ENCODE measurements at regions not wholly inside any gene's neighbourhood (a gene's known extent, or its start where the extent isn't known, plus 50 kb on each side); places are given as distances from the start of the nearest gene placed in this dataset.

GRCh38 chr18:25423267-25423666, 71.3 kb upstream of the ZNF521 start:
- intact Hi-C loops (cut with DNase I; ENCODE audit: low total_unique reads) = no loop called here

GRCh38 chr18:25422230-25422629, 70.3 kb upstream of the ZNF521 start:
- intact Hi-C loops (cut with DNase I; ENCODE audit: low total_unique reads) = no loop called here
- TF ChIP-seq POLR2A (IDR thresholded peaks at IDR 0.05) (no peak), CTCF (IDR thresholded peaks at IDR 0.05) (no peak)
- H3K4me3 ChIP-seq = no peak overlapping the region
- no peaks in the 10 kb centered on the region for H3K9me3 ChIP-seq
- WGBS, 2 donors = 61 to 82% methylated on average over 1 of the region's 1 CpG
- H3K4me1 ChIP-seq = no peaks in the 10 kb centered on the region
- no peaks in the 10 kb centered on the region for H3K36me3 ChIP-seq (ENCODE audit: low read depth, missing control alignments)
- H3K27ac ChIP-seq = no peak overlapping the region
- no peak for DNase-seq
- H3K27me3 ChIP-seq = no peaks in the 10 kb centered on the region

More at GRCh38 chr18:25423267-25423666, 71.3 kb upstream of the ZNF521 start:
- Histone ChIP-seq H3K36me3 (ENCODE audit: low read depth, missing control alignments) (no peaks in the 10 kb centered on the region), H3K9me3 (no peaks in the 10 kb centered on the region), H3K4me1 (no peaks in the 10 kb centered on the region), H3K27ac (no peak overlapping the region), H3K4me3 (no peak overlapping the region), H3K27me3 (no peaks in the 10 kb centered on the region)
- DNase-seq = no peak
- WGBS, 2 donors = 59 to 61% methylated on average over 2 of the region's 2 CpGs
- TF ChIP-seq CTCF (IDR thresholded peaks at IDR 0.05) (no peak), POLR2A (IDR thresholded peaks at IDR 0.05) (no peak)

DNA sequence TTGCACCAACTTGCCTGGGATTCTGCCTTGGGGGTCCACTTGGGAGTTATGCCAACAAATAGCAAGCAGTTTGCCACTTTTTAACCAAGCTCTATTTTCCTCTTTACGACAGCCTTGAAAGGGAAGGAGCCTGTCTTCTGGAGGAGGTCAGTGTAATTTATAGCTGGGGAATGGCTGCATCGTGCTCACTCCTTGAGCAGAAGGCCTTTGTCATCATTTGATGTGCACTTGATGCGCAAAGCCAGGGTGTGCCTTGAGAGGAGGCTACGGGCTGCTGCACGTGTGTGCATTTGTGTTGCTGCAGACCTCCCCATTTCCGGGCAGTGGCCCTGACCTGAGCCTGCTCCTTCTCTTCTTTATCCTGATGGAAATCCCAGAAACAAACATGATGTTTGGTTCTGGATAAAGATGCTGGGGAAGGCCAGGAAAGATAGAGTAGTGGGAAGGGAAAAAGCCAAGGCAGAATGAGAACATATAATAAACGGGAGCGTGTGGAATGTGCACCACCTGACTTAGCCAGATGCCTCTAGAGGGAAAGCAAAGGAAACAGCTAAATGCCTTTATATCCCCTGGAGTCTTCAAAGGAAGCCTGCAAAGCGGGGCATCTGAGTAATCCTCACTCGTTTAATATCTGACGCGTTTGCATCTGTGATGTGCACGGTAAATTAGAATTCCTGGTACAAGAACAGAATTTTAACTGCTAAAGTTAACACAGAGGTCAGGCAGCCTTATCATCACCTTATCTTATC, 68.3 kb upstream of the ZNF521 start:
- no peaks in the 10 kb centered on the region for H3K27me3 ChIP-seq
- no peaks in the 10 kb centered on the region for H3K36me3 ChIP-seq (ENCODE audit: low read depth, missing control alignments)
- no peaks in the 10 kb centered on the region for H3K9me3 ChIP-seq
- no peaks in the 10 kb centered on the region for H3K4me1 ChIP-seq
- intact Hi-C loops (cut with DNase I; ENCODE audit: low total_unique reads) = no loop called here
- 38 to 46% methylated on average over 12 to 13 of the region's 13 CpGs for WGBS, 2 donors
- no peak overlapping the region for H3K27ac ChIP-seq
- TF ChIP-seq POLR2A (IDR thresholded peaks at IDR 0.05) (no peak), CTCF (IDR thresholded peaks at IDR 0.05) (no peak)
- no peak for DNase-seq
- no peak overlapping the region for H3K4me3 ChIP-seq

GRCh38 chr18:25416374-25416773, 64.4 kb upstream of the ZNF521 start:
- intact Hi-C loops (cut with DNase I; ENCODE audit: low total_unique reads) = no loop called here
- no peak overlapping the region for H3K4me3 ChIP-seq
- WGBS, 2 donors = 76 to 78% methylated on average over 3 of the region's 3 CpGs
- TF ChIP-seq CTCF (IDR thresholded peaks at IDR 0.05) = no peak
- H3K27me3 ChIP-seq = no peaks in the 10 kb centered on the region
- no peak overlapping the region for H3K27ac ChIP-seq
- no peak for DNase-seq
- no peaks in the 10 kb centered on the region for H3K36me3 ChIP-seq (ENCODE audit: low read depth, missing control alignments)
- H3K9me3 ChIP-seq = no peaks in the 10 kb centered on the region
- H3K4me1 ChIP-seq = no peaks in the 10 kb centered on the region

DNA sequence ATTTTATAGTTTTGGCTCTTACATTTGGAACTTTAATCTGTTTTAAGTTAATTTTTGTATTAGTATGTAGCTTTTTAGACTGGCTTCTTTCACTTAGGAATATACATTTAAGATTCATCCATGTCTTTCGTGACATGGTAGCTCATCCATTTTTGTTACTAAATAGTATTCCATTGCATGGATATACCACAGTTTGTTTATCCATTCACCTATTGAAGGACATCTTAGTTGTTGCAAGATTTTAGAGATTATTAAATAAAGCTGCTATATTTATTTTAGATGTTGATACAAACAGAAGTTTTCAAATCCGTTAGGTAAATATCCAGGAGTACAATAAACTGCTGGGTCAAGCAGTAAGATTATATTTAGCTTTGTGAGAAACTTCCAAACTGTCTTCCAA, 58.0 kb upstream of the ZNF521 start:
- no peak for DNase-seq
- H3K4me1 ChIP-seq = no peaks in the 10 kb centered on the region
- H3K9me3 ChIP-seq = no peaks in the 10 kb centered on the region
- no peak overlapping the region for H3K4me3 ChIP-seq
- intact Hi-C loops (cut with DNase I; ENCODE audit: low total_unique reads) = no loop called here
- no peak overlapping the region for H3K27ac ChIP-seq
- no peaks in the 10 kb centered on the region for H3K36me3 ChIP-seq (ENCODE audit: low read depth, missing control alignments)
- 95% methylated on average over 2 of the region's 2 CpGs for WGBS, 2 donors
- TF ChIP-seq CTCF (IDR thresholded peaks at IDR 0.05) (no peak), POLR2A (IDR thresholded peaks at IDR 0.05) (no peak)
- H3K27me3 ChIP-seq = no peaks in the 10 kb centered on the region
